Adipocyte (in vitro differentiated cells): ENCODE measurements at regions not wholly inside any gene's neighbourhood (a gene's known extent, or its start where the extent isn't known, plus 50 kb on each side); places are given as distances from the start of the nearest gene placed in this dataset.

Source experiments
- DNase-seq: peaks from one replicate; pipeline ENCODE4 v3.0.0-alpha.2; 2015; ENCODE audit warnings: low read depth
- H3K27me3 ChIP-seq: replicated peaks from 2 replicates; pipeline ENCODE4 v1.7.0; 2013; ENCODE audit warnings: mild to moderate bottlenecking, low read length, moderate library complexity; ENCODE audit not compliant: control insufficient read depth, insufficient read depth
- H3K36me3 ChIP-seq: 2 replicates; pipeline ENCODE4 v1.7.0; 2013; ENCODE audit warnings: low read length, mild to moderate bottlenecking, moderate library complexity; ENCODE audit not compliant: control insufficient read depth, insufficient read depth, severe bottlenecking
- H3K4me1 ChIP-seq: 2 replicates; pipeline ENCODE4 v1.7.0; 2013; ENCODE audit warnings: mild to moderate bottlenecking, low read length, moderate library complexity; ENCODE audit not compliant: control insufficient read depth, insufficient read depth
- H3K4me3 ChIP-seq: 2 replicates; pipeline ENCODE4 v1.7.0; 2013; ENCODE audit warnings: mild to moderate bottlenecking, low read length, moderate library complexity
- H3K9ac ChIP-seq: 2 replicates; pipeline ENCODE4 v1.7.0; 2013; ENCODE audit warnings: mild to moderate bottlenecking, low read length, moderate library complexity
- H3K9me3 ChIP-seq: 2 replicates; pipeline ENCODE4 v1.7.0; 2013; ENCODE audit warnings: mild to moderate bottlenecking, low read length, moderate library complexity; ENCODE audit not compliant: control insufficient read depth

DNA sequence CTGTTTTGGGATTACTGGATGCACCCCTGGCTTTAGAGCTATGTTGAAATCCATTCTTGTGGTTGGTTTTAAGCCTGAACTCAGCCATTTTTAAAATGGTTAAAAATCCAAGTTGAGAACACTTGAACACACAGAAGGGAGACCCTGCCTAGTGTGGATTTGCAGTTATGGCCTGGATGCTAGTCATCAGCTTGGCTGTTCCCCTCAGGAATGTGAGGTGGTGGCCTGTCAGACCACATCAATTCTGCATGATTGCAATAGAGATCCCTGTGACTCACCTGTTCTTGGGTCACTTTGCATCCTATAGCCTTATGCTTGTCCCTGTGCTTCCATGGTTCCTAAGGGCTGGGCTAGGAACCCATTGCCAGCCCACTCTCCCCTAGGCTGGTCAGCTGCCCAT, 454.1 kb downstream of the ATP23 start:
- Histone ChIP-seq H3K36me3 (no peaks in the 10 kb centered on the region), H3K4me1 (no peaks in the 10 kb centered on the region), H3K9ac (no peak overlapping the region), H3K9me3 (no peaks in the 10 kb centered on the region), H3K4me3 (no peak overlapping the region), H3K27me3 (no peaks in the 10 kb centered on the region)
- no peak for DNase-seq

DNA sequence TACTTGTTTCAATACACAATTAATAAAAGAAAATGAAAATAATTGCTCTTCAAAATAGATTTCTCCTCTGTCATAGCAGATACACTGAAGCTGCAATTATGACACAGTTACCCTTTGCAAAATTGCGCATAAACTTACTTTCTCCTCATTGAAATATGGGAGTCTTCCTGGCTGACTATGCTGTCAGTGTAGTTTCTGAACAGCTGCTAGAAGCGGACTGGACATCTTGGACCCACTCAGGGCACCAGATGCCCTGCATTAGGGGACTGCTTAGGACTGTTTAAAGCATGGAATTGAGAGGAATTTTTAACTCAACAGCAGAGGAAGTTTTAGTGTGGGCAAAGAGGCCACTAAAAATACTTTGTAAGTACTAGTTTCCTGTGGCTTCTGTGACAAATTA, 454.9 kb downstream of the ATP23 start:
- no peak overlapping the region for H3K9ac ChIP-seq
- no peaks in the 10 kb centered on the region for H3K4me1 ChIP-seq
- H3K9me3 ChIP-seq = no peaks in the 10 kb centered on the region
- DNase-seq = no peak
- no peaks in the 10 kb centered on the region for H3K36me3 ChIP-seq
- no peaks in the 10 kb centered on the region for H3K27me3 ChIP-seq
- no peak overlapping the region for H3K4me3 ChIP-seq

- DNase-seq = no peak
- H3K27me3 ChIP-seq = no peaks in the 10 kb centered on the region
- no peaks in the 10 kb centered on the region for H3K36me3 ChIP-seq
- H3K4me1 ChIP-seq = peaks cover 19% of the 10 kb centered on the region
- no peak overlapping the region for H3K9ac ChIP-seq
- no peak overlapping the region for H3K4me3 ChIP-seq
- H3K9me3 ChIP-seq = no peaks in the 10 kb centered on the region
Measured at GRCh38 chr12:58405363-58405762, 464.0 kb downstream of the ATP23 start.

DNA sequence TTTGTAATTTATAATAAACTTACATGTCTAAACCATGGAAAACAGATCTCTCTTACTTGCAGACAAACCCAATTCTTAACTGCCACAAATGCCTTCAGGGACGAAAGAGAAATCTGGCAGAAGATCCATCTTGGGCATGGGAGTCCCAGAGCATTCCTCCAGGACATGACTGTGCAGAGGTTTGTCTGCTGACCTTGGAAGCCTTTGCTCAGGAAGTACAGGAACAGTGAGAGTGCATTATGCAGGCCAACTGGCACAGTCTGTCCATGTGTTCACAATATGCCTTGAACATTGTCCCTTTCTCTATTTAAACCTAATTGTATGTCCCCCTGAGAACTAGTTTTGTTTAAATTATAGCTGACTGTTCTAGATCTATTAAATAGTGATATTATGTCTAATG, 467.1 kb downstream of the ATP23 start:
- Histone ChIP-seq H3K9me3 (no peaks in the 10 kb centered on the region), H3K9ac (peak overlapping the region; percentile 50), H3K4me3 (no peak overlapping the region), H3K27me3 (no peaks in the 10 kb centered on the region), H3K4me1 (peaks cover 34% of the 10 kb centered on the region), H3K36me3 (no peaks in the 10 kb centered on the region)
- peak; percentile 20 for DNase-seq

DNA sequence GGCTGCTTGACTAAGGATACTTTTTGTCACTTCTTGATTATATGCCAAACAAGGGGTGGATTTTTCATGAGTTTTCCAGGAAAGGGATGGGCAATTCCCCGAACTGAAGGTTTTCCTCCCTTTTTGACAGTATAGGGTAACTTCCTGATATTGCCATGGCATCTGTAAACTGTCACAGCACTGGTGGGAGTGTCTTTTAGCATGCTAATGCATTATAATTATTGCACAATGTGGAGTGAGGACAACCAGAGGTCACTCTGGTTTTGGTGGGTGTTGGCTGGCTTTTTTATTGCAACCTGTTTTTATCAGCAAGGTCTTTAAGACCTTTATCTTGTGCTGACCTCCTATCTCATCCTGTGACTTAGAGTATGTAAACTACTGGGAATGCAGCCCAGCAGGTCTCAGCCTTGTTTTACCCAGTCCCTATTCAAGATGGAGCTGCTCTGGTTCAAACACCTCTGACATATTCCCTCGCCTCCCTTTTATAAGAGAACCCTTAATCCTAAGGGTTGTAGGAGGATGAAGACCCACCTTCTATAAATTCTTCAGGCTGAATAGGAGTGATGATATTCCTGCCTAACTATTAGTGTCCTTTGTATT, 471.2 kb downstream of the ATP23 start:
- Histone ChIP-seq H3K4me3 (no peak overlapping the region), H3K9me3 (no peaks in the 10 kb centered on the region), H3K4me1 (peaks cover 61% of the 10 kb centered on the region), H3K36me3 (no peaks in the 10 kb centered on the region), H3K27me3 (no peaks in the 10 kb centered on the region), H3K9ac (peak overlapping the region; percentile 43)
- DNase-seq = peak; percentile 23

DNA sequence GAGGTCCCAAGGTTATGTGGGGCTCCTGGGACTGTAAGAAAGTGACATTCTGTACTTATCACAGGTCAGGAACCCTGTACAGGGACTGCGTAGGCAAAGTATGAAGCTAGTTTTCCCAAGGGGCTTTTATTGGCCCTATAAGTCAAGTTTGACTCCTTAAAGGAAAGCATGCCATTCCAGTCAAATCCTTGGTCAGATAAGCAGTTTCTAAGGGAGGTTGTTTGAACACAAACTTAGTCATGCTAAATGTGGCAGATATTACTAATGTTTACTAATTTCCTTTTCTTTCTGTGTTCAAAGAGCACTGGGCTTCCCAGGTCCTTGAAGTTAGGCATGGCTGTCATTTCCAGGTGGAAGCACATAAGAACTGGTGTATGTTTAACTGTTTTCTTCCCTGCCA, 472.4 kb downstream of the ATP23 start:
- H3K4me1 ChIP-seq = peaks cover 49% of the 10 kb centered on the region
- no peaks in the 10 kb centered on the region for H3K9me3 ChIP-seq
- H3K4me3 ChIP-seq = peak overlapping the region; percentile 57
- no peaks in the 10 kb centered on the region for H3K27me3 ChIP-seq
- peak; percentile 29 for DNase-seq
- H3K36me3 ChIP-seq = no peaks in the 10 kb centered on the region
- H3K9ac ChIP-seq = peak overlapping the region; percentile 79

DNA sequence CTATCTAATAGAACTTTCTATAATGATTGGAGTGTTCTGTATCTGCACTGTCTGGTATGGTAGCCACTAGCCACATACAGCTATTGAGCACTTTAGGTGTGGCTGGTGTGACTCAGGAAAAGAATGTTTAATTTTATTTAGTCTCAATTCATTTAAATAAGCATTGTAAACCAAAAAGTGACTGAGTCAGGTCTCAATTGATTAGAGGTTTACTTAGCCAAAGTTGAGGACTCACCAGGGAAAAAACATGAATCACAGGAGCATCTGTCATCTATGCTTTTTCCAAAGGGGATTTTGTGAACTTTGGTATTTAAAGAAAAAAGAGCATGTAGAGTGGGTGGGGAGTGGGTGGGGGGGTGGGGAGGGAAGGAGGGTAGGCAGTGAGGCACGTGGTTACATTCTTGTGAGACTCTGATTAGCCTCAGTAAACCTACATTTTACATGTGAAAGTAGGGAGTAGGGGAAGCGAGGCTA, 473.1 kb downstream of the ATP23 start:
- peaks cover 47% of the 10 kb centered on the region for H3K4me1 ChIP-seq
- H3K27me3 ChIP-seq = no peaks in the 10 kb centered on the region
- no peak for DNase-seq
- no peaks in the 10 kb centered on the region for H3K36me3 ChIP-seq
- peak overlapping the region; percentile 57 for H3K4me3 ChIP-seq
- no peaks in the 10 kb centered on the region for H3K9me3 ChIP-seq
- H3K9ac ChIP-seq = peak overlapping the region; percentile 80

GRCh38 chr12:58415716-58416115, 474.3 kb downstream of the ATP23 start:
- no peaks in the 10 kb centered on the region for H3K27me3 ChIP-seq
- peaks cover 59% of the 10 kb centered on the region for H3K4me1 ChIP-seq
- H3K4me3 ChIP-seq = no peak overlapping the region
- no peaks in the 10 kb centered on the region for H3K36me3 ChIP-seq
- no peaks in the 10 kb centered on the region for H3K9me3 ChIP-seq
- DNase-seq = no peak
- peak overlapping the region; percentile 80 for H3K9ac ChIP-seq

- no peaks in the 10 kb centered on the region for H3K36me3 ChIP-seq
- DNase-seq = peak; percentile 80
- peak overlapping the region; percentile 80 for H3K9ac ChIP-seq
- H3K4me1 ChIP-seq = peaks cover 62% of the 10 kb centered on the region
- no peaks in the 10 kb centered on the region for H3K9me3 ChIP-seq
- H3K27me3 ChIP-seq = no peaks in the 10 kb centered on the region
- no peak overlapping the region for H3K4me3 ChIP-seq
Measured at GRCh38 chr12:58416236-58416635, 474.9 kb downstream of the ATP23 start.

- DNase-seq = no peak
- H3K4me3 ChIP-seq = no peak overlapping the region
- peaks cover 47% of the 10 kb centered on the region for H3K4me1 ChIP-seq
- H3K27me3 ChIP-seq = no peaks in the 10 kb centered on the region
- H3K9me3 ChIP-seq = no peaks in the 10 kb centered on the region
- no peak overlapping the region for H3K9ac ChIP-seq
- H3K36me3 ChIP-seq = no peaks in the 10 kb centered on the region
Measured at GRCh38 chr12:58419196-58419760, 477.9 kb downstream of the ATP23 start.

DNA sequence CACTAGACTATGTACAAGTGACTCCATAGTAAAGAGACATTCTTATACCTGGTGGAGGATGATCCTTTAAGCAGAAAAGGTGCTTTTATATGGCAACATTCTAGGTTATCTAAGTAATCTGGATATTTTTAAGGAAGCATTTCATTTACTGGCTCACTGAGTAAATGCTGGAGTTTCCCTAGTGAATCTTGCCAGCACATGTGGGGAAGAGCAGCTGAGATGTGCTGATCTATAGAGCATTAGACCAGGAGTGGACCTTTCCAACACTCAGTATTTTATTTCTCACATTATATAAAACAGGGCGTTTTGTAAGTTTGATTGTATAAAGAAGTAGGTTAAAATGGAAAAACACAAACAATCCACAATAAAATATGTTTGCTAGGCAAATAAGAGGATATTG, 478.5 kb downstream of the ATP23 start:
- DNase-seq = peak; percentile 39
- Histone ChIP-seq H3K9me3 (no peaks in the 10 kb centered on the region), H3K4me3 (no peak overlapping the region), H3K4me1 (peaks cover 48% of the 10 kb centered on the region), H3K9ac (peak overlapping the region; percentile 51), H3K27me3 (no peaks in the 10 kb centered on the region), H3K36me3 (no peaks in the 10 kb centered on the region)

GRCh38 chr12:58420503-58420902, 479.1 kb downstream of the ATP23 start:
- no peaks in the 10 kb centered on the region for H3K27me3 ChIP-seq
- peak; percentile 87 for DNase-seq
- H3K4me1 ChIP-seq = peaks cover 46% of the 10 kb centered on the region
- H3K36me3 ChIP-seq = no peaks in the 10 kb centered on the region
- peak overlapping the region; percentile 2 for H3K4me3 ChIP-seq
- H3K9me3 ChIP-seq = no peaks in the 10 kb centered on the region
- H3K9ac ChIP-seq = peak overlapping the region; percentile 51
